ENCODE measurements at regions not wholly inside any gene's neighbourhood (a gene's known extent, or its start where the extent isn't known, plus 50 kb on each side); places are given as distances from the start of the nearest gene placed in this dataset.
A peak's percentile ranks its signal among the peaks of the same experiment; 100 is the strongest.

GRCh38 chr12:19938031-19938430 is 430.3 kb upstream of the PDE3A start:
- no peak for DNase-seq (ENCODE audit: low read depth)
- no peak for TF ChIP-seq CTCF (conservative IDR thresholded peaks at IDR 0.05; ENCODE audit: control insufficient read depth, insufficient read depth, low read depth, low read length)
- H3K4me3 ChIP-seq (ENCODE audit: control insufficient read depth, low read depth, low read length), result no peak overlapping the region

- no peak for TF ChIP-seq CTCF (conservative IDR thresholded peaks at IDR 0.05; ENCODE audit: control insufficient read depth, insufficient read depth, low read depth, low read length)
- no peak for DNase-seq (ENCODE audit: low read depth)
- H3K4me3 ChIP-seq (ENCODE audit: control insufficient read depth, low read depth, low read length), result no peak overlapping the region
Observed at GRCh38 chr12:19938491-19938890, 429.8 kb upstream of the PDE3A start.

- H3K4me3 ChIP-seq (ENCODE audit: control insufficient read depth, low read depth, low read length), result no peak overlapping the region
- TF ChIP-seq CTCF (conservative IDR thresholded peaks at IDR 0.05; ENCODE audit: control insufficient read depth, insufficient read depth, low read depth, low read length), result no peak
- no peak for DNase-seq (ENCODE audit: low read depth)
Observed at GRCh38 chr12:19940267-19940666, 428.1 kb upstream of the PDE3A start.

GRCh38 chr12:19941096-19941495 is 427.2 kb upstream of the PDE3A start:
- TF ChIP-seq CTCF (conservative IDR thresholded peaks at IDR 0.05; ENCODE audit: control insufficient read depth, insufficient read depth, low read depth, low read length), result no peak
- H3K4me3 ChIP-seq (ENCODE audit: control insufficient read depth, low read depth, low read length), result no peak overlapping the region
- no peak for DNase-seq (ENCODE audit: low read depth)

- peak; percentile 72 for DNase-seq (ENCODE audit: low read depth)
- no peak for TF ChIP-seq CTCF (conservative IDR thresholded peaks at IDR 0.05; ENCODE audit: control insufficient read depth, insufficient read depth, low read depth, low read length)
- no peak overlapping the region for H3K4me3 ChIP-seq (ENCODE audit: control insufficient read depth, low read depth, low read length)
Observed at GRCh38 chr12:19945559-19946435, 422.5 kb upstream of the PDE3A start.

- H3K4me3 ChIP-seq (ENCODE audit: control insufficient read depth, low read depth, low read length), result no peak overlapping the region
- no peak for TF ChIP-seq CTCF (conservative IDR thresholded peaks at IDR 0.05; ENCODE audit: control insufficient read depth, insufficient read depth, low read depth, low read length)
- peak; percentile 98 for DNase-seq (ENCODE audit: low read depth)
Observed at GRCh38 chr12:19946550-19946949, 421.8 kb upstream of the PDE3A start.
